ENCODE measurements at regions not wholly inside any gene's neighbourhood (a gene's known extent, or its start where the extent isn't known, plus 50 kb on each side); places are given as distances from the start of the nearest gene placed in this dataset.
"Not testable (repeated sequence)": the region's sequence is repeated elsewhere in the genome, so short reads cannot be mapped to it uniquely, and the experiment has no call there.

DNA sequence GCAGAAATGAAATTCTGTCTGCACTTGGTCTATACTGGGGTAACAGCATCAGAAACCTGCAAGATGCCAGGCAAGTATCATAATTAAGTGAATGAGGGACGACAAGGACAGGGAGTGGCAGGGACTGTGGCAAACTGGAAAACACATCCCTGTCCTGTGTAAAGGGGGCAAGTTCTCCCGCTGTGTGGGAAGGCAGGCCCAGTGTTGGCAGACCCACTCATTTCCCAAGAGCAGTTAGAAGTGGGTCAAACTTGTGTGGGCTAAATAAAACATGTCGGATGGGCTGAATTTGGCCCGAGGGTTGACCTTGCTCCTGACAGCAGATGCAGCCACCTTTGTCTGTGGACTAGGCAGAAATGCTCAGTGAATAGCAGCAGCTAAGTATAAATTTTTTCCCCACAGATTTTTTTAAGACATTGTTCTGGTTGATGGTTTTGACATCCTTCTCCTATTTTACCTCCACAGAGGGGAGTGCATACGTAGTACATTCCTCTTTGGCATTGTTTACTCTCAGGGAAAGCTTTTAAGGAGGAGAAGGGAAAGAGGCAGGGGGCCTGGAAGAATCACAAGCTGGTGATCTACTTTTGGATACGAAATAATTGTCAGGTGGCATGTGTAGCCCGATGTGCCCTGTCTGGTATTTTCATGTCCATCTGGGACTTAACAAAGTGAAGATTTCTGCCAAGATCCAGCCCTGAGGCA, 72.6 kb upstream of the SEC22B start:
- not testable (repeated sequence) for ATAC-seq

DNA sequence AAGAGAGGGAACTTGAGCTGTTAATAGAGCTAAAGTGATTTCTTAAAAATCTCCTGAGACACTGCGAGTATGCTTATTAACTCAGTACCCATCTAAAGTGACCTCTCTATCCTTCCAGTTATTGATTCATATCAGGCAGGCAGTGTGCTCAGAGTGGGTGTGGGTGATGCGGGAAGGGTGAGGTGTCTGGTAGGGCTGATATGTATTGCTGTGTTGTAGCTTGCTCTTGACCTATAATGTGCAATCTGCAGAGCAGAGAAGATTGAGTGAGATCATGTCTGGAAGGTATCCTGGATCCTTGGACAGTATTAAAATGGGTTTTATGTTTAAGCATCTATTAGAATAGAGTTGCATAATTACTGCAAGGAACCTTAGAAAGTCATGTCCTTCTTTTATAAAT, 71.9 kb upstream of the SEC22B start:
- H3K36me3 ChIP-seq; FAIRE-seq; H3K27ac ChIP-seq; ATAC-seq; H3K4me3 ChIP-seq; H3K9me3 ChIP-seq; H3K27me3 ChIP-seq; intact Hi-C loops (cut with DNase I); DNase-seq; H3K4me1 ChIP-seq: not testable (repeated sequence)
- no CpG with 5 or more reads among the region's 2 CpGs for WGBS, 2 donors

More for the DNA sequence above, 72.6 kb upstream of the SEC22B start:
- FAIRE-seq; H3K36me3 ChIP-seq; H3K4me1 ChIP-seq; H3K27ac ChIP-seq; H3K27me3 ChIP-seq; intact Hi-C loops (cut with DNase I); H3K9me3 ChIP-seq; H3K4me3 ChIP-seq; DNase-seq: not testable (repeated sequence)
- no CpG with 5 or more reads among the region's 7 CpGs for WGBS, 2 donors

DNA sequence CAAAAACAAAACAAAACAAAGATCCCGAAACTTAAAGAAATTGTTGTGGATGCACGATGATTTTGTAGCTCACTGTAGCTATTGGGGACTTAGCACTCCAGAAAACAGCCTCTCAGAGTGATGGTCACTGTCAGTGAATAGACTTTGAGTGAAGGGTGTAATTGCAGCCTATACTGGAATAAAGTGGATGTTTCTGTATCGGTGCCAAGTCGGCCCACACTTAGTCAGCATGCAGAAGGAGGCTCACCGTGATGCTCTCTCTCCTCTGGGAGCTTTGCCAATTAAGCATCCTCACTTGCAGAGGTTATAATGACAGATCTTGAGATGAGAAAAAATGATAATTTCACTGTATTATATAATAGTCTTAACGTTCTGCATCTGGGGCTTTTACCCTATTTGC, 67.5 kb upstream of the SEC22B start:
- intact Hi-C loops (cut with DNase I); H3K36me3 ChIP-seq; H3K27me3 ChIP-seq; H3K9me3 ChIP-seq; FAIRE-seq; H3K4me1 ChIP-seq; DNase-seq; H3K4me3 ChIP-seq; H3K27ac ChIP-seq: not testable (repeated sequence)
- no CpG with 5 or more reads among the region's 6 CpGs for WGBS, 2 donors
- peak in 1 of 4 donors; percentile 20 for ATAC-seq

DNA sequence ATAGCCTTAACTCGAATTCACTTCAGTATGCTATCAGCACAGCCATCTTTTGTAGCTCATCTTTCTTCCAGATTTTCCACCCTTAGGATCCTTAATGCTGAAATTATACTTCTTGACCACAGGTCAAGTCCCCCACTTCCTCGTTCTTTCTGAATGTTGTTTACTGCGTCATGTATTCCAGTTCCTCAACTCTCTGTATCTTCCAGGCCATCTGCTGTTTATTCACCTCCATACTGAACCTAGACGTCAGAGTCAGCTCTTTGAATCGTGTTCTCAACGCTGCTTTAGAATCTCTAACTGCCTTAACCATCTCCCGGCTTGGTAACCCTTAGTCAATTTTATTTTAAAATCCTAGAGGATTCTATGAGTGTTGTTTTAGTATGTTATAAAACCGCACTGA, 66.3 kb upstream of the SEC22B start:
- FAIRE-seq; H3K27ac ChIP-seq; H3K36me3 ChIP-seq; DNase-seq; H3K9me3 ChIP-seq; H3K4me3 ChIP-seq; H3K27me3 ChIP-seq; H3K4me1 ChIP-seq; intact Hi-C loops (cut with DNase I): not testable (repeated sequence)
- peak in 2 of 4 donors; percentile 41 to 65 for ATAC-seq
- no CpG with 5 or more reads among the region's 8 CpGs for WGBS, 2 donors

DNA sequence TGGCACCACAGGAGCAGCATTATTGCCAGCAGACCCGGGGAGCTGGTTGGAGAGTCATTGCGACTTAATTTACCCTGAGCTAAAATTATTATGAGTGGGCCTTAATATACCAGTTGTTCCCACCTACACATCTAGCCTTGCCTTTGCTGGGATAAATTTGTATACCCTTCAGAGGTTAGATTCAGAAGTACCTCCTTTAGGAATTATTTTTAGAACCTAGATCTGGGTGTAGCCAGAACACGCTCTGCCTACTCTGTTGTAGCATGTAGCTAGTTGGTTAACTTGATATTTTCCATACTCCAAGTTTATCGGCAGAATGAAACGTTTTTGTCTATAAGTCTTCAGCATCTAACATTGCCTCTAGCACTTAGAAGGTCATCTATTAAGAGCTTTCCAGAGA, 65.5 kb upstream of the SEC22B start:
- H3K27ac ChIP-seq; DNase-seq; FAIRE-seq; H3K36me3 ChIP-seq; intact Hi-C loops (cut with DNase I); H3K4me1 ChIP-seq; H3K27me3 ChIP-seq; H3K4me3 ChIP-seq; H3K9me3 ChIP-seq; ATAC-seq: not testable (repeated sequence)
- WGBS, 2 donors, result no CpG with 5 or more reads among the region's 5 CpGs

DNA sequence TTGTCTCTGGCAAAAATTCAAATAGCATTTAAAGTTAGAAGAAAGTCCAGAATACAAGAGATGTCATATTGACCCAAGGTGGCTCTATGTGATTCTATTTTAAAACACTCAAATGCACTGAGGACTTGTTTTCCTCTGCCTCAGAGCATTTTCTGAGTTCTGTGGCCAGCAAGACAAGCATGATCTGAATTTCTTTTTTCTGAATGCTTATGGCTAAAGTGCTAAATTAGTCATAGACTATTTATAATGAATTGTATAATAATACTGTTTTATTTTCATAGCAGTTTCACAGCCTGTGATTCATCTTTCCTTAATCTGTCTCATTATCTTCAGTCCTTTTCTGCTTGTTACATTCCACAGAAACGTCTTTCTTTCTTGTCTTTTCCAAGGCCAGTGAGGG, 63.9 kb upstream of the SEC22B start:
- H3K27me3 ChIP-seq; H3K27ac ChIP-seq; ATAC-seq; DNase-seq; FAIRE-seq; H3K4me1 ChIP-seq; intact Hi-C loops (cut with DNase I); H3K9me3 ChIP-seq; H3K4me3 ChIP-seq; H3K36me3 ChIP-seq: not testable (repeated sequence)
- no CpG with 5 or more reads among the region's 1 CpG for WGBS, 2 donors

DNA sequence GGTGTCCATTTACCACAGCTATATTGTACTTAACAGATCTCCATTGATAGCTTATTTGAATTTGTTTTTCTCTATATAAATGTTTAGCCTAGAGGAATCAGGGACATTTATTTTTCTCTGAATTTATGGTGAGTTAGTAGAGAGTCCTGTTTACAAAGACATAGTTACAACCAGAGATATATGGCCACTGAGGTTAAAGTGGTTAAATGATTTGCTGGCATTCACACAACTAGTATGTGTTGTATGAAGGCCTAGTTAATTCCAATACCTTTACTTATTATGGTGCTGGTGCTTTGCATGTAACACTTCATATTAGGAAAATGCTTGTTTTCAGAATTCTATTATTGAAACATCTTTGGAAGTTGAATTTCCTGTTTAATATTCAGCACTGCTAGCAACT, 63.0 kb upstream of the SEC22B start:
- DNase-seq; intact Hi-C loops (cut with DNase I); H3K4me3 ChIP-seq; H3K36me3 ChIP-seq; H3K27me3 ChIP-seq; FAIRE-seq; ATAC-seq; H3K9me3 ChIP-seq; H3K27ac ChIP-seq; H3K4me1 ChIP-seq: not testable (repeated sequence)

DNA sequence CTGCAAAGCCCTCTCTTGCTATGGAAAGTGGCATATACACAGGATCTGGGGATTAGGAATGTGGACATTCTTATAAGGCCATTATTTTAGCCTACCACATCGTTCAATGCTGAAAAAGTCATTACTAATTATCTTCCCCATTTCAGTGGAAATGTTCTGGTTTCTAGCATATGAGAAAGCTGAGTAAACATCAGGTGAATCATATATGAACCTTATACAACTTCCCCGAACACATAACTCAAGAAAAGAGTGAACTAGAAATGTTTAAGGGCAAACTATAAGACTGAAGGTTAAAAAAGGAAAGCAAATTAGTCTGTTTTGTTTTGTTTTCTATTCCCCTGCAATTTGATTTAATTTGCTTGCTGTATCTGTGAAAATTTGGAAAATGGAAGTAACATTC, 62.5 kb upstream of the SEC22B start:
- intact Hi-C loops (cut with DNase I); H3K27me3 ChIP-seq; H3K36me3 ChIP-seq; FAIRE-seq; H3K4me1 ChIP-seq; H3K9me3 ChIP-seq; ATAC-seq; DNase-seq; H3K27ac ChIP-seq; H3K4me3 ChIP-seq: not testable (repeated sequence)
- no CpG with 5 or more reads among the region's 2 CpGs for WGBS, 2 donors

DNA sequence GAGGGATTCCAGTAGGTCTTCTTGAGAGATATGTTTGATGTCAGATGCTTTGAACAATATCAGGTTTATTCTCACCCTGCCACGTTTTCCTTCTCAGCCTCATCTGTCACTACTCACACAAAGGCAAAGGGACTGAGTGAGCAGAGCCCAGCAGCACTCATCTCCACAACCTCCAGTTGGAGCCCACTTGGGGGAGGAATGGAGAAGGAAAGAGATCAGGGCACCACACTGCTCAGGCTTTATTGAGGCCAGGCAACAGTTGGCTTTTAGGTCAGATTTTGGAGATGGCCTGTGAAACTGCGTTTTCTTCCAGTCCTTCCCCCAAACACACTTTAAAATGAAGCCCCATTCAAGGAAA, 57.3 kb upstream of the SEC22B start:
- H3K4me1 ChIP-seq; H3K36me3 ChIP-seq; DNase-seq; H3K27ac ChIP-seq; H3K9me3 ChIP-seq; H3K27me3 ChIP-seq; FAIRE-seq; H3K4me3 ChIP-seq; intact Hi-C loops (cut with DNase I): not testable (repeated sequence)
- peak; percentile 30 to 61 (median 40) for ATAC-seq
- WGBS, 2 donors, result 50% methylated on average over 1 of the region's 2 CpGs; no CpG with 5 or more reads in 1 of the 2 donors

DNA sequence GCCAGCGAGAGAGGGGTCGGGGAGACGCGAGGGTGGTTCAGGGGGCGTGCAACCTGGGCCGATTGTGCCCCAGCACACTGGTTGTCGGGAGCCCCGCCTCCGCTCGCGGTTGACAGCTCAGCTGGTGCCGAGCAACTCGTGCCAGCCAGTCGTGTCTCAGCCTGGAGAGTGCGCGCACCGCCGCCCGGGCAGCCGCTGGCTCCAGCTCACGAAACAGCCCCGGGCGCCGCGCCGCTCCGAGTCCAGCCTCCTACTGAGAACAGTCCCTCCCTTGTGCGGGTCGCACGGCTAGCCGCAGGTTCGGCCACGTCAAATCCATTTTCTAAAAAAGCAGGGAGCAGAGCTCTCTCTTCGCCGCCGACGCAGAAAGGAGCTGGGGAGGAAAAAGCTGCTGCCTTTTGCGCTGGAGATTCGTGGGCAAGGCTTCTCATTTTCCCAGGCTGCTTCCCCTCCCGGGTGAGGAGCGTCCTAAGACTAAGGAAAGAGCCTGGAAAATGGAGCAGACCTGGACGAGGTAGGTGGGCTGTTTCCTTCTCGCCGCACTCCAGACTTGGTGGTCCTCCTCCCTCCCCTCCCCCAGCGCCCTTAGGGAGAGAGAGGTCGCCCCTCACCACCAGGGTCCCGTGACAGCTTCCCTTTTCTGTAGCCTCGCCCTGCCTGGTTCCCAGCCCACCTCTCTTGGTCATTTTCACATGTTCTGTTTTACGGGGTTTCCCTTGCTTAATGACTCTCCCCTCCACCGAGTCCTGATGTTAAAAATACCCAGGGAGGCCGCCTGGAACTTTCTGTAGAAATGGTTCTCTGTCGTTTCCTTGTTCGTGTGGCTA, 56.7 kb upstream of the SEC22B start:
- DNase-seq; FAIRE-seq; H3K36me3 ChIP-seq; H3K4me1 ChIP-seq; H3K9me3 ChIP-seq; intact Hi-C loops (cut with DNase I); H3K27ac ChIP-seq; H3K27me3 ChIP-seq: not testable (repeated sequence)
- peak; percentile 97 to 99 (median 99) for ATAC-seq
- 2% methylated on average over 19 of the region's 53 CpGs; no CpG with 5 or more reads in 1 of the 2 donors for WGBS, 2 donors
- H3K4me3 ChIP-seq, result peak overlapping the region in 1 of 4 donors; percentile 14

DNA sequence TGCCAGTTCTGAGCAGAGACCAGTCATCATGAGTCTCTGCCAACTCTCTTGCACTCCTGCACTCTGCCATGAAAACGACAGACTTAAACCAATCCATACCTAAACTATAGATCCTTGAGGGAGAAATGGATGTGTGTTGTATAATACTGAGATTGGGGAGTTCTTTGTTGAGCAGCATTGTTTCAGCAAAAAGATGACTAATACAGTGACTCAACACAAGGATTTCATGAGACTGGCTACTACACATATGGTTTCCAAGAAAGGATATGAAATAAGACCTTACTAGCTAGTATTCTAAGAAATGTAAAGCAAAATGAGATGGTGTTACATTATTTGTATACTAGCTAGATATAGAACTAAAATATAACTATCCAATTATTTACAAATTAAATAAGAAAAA, 53.5 kb upstream of the SEC22B start:
- ATAC-seq; H3K9me3 ChIP-seq; DNase-seq; H3K4me3 ChIP-seq; H3K27ac ChIP-seq; intact Hi-C loops (cut with DNase I); H3K4me1 ChIP-seq; FAIRE-seq; H3K27me3 ChIP-seq; H3K36me3 ChIP-seq: not testable (repeated sequence)
- no CpG with 5 or more reads among the region's 1 CpG for WGBS, 2 donors

All from pancreas (tissue), 10 donors.